GM10847 (cell line): ENCODE measurements at regions not wholly inside any gene's neighbourhood (a gene's known extent, or its start where the extent isn't known, plus 50 kb on each side); places are given as distances from the start of the nearest gene placed in this dataset.

Experiments
- POLR2A ChIP-seq: IDR thresholded peaks from 2 replicates; pipeline ENCODE4 v1.6.1; 2011; ENCODE audit not compliant: insufficient read length; ENCODE audit errors: extremely low read depth

DNA sequence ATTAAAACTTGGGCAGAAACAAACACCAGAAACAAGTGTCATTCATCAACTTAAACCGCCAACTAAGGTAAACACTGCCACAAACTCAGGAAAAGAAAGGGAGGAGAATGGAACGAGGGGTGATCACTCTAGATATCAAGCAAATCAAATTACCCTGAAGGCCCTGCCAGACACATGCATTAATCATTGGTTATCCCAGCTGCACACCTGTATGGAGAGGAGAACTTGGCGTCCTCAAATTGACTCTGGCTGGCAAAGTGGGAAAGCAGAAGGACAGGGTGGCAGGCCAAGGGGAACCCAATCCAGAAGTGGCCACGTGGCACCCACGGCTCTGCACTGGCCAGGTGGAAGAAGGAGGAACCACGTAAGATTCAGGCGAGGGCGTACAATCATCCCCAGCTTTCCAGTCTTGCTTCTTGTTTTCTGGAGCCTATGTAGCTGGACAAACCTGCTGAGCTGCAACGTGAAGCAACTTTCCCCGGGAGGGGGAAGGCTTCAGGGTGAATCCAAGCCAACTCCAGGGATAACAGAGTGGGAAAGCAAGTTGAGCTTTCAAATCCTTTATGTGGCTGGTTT is 156.2 kb upstream of the JARID2 start:
- no peak for TF ChIP-seq POLR2A

DNA sequence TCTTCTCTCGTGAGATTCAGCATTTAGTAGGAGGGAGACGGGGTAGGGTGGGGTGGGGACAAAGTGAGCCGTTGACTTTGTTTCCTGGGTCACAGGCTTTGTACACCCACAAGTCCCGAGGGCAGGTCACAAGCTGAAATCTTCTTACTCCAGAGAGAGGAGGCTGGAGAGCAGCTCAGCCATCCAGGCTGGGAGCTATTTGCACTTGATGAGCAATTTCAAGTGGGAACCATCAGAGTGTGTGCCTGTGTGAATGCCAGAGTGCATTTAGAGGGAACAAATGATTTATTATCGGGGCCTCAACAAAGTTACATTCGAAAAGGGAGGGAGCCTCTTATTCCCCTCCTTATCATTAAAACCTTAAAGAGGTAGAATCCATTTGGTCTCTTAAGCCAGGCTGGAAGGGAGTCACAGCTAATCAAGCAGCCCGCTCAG is 155.7 kb upstream of the JARID2 start:
- no peak for TF ChIP-seq POLR2A

DNA sequence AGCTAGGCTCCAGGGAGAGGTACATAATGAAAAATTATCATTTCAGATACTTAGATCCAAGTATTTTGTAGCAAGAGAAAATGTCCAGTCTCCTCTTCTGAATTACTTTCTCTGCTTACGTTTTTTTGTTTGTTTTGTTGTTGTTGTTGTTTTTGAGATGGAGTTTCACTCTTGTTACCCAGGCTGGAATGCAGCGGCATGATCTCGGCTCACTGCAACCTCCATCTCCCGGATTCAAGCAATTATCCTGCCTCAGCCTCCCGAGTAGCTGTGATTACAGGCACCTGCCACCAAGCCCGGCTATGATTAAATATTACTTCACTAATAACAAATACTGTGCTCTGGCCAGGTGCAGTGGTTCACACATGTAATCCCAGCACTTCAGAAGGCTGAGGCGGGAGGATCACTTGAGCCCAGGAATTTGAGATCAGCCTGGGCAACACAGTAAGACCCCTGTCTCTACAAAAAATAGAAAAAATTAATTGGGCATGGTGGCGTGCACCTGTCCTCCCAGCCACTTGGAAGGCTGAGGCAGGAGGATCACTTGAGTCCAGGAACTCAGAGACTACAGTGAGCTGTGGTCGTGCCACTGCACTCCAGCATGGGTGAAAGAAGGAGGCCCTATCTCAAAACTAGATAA is 155.0 kb upstream of the JARID2 start:
- no peak for TF ChIP-seq POLR2A

DNA sequence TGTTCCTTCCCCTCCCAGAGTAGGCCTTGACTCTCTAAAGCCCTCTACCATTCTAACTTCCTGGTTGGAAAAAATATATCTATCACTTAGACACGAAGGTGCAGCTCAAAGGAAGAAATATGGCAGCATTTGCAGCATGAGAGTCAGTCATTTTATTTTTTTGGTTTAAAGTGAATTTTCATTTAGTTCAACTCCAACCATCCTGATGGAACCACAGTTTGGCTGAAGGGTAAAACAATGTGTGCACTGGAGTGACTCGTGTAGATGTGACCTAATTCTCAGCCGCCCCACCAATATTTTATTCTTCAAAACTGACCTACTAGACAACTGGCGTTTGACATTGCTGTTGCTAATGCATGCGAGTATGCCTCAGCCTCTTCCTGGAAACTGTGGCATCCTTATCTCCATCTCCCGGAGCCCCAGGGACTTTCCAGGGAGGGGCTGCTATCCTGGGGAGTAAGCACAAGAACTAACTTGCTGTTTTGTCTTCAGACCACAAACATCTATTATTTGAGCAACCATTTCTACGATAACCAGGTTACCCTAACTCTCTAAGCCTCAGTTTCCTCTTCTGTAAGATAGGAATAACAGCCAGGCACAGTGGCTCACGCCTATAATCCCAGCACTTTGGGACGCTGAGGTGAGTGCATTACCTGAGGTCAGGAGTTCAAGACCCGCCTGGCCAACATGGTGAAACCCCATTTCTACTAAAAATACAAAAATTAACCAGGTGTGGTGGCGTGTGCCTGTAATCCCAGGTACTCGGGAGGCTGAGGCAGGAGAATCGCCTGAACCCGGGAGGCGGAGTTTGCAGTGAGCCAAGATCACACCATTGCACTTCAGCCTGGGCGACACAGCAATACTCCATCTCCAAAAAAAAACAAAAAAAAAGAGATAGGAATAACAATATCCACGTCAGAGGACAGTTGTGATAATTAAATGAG is 148.7 kb upstream of the JARID2 start:
- TF ChIP-seq POLR2A, result no peak

DNA sequence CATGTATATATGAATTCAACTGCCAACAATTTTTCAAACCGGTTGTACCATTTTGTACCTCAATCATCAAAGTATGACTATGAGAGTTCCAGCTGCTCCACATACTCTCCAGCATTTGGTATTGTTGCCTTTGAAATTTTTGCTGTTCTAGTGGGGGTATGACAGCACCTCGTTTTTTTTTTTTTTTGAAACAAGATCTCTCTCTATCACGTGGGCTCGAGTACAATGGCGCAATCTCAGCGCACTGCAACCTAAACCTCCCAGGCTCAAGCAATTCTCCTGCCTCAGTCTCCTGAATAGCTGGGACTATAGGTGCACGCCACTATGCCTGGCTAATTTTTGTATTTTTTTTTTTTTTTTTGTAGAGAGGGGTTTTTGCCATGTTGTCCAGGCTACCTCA is 144.7 kb upstream of the JARID2 start:
- no peak for TF ChIP-seq POLR2A

DNA sequence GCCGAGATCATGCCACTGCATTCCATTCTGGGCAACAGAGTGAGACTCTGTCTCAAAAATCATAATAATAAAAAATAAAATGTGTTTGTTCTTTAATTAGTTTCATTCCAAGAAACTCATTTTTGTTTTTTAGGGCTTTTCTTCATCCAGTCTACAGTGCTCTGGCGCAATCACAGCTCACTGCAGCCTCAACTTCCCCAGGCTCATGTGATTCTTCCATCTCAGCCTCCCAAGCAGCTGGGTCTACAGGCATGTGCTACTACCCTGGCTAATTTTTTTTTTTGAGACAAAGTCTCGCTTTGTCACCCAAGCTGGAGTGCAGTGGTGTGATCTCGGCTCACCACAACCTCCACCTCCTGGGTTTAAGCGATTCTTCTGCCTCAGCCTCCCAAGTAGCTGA is 143.6 kb upstream of the JARID2 start:
- TF ChIP-seq POLR2A, result no peak

DNA sequence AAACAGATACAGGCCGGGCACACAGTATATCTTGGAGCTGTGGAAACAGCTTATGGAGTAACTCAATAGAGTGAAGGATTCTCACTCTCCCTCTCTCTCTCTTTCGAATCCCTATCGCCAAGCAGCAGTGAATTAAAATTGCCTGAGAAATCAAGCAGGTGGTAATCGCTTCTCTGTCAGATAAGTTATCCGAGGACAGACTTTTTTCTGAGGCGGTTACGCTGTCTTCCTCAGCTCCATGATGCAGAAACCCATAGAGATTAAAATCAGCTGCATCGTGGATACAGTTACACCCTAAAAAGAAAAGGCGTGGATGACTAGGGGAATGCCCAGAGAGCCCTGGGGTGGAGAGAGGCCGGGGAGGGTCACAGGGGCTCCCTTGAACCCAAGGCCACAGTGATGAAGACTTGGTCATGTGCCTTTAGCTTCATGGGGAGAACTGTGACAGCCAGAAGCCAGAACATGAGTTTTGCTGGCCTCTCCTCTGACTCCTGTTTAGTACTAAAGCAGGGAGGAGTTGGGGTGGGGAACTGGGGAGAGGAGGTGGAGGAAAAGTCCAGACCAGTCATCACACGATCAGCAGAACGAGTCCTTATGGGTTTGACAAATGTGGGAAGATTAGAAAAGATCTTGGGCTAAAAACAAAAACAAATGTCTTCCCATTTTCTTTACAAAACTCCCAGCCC is 138.8 kb upstream of the JARID2 start:
- TF ChIP-seq POLR2A, result no peak

DNA sequence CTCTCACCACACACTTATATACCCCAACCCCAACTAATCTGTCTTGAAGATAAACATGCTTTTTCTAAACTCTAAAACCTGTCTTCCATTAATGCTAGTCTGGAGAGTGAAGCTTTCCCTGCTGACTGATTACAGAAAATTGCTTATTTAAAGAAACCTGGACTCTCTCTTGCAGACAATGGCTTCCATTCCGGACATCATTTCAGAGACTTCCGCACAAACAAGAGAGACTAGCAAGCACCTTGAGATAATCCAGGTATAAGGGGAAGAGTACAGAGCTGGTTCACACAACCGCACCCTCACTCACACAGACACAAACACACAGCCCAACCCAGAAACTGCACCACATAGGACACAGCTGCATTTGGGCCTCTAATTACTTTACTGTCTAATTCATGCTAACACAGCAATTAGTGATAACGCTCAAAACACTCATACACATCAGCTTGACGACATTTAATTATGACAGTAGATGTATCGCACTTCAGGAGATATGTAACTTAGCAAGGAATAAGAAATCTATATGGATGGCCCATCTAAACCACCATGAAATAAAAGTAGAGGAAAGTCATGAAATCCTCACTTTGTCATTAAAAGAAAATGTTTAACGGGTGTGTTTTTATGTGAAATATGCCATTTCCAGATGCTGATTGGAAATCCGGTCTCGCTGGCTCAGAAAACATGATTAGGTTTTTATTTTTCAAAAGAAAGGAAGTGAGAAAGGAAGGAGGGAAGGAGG is 138.1 kb upstream of the JARID2 start:
- no peak for TF ChIP-seq POLR2A

DNA sequence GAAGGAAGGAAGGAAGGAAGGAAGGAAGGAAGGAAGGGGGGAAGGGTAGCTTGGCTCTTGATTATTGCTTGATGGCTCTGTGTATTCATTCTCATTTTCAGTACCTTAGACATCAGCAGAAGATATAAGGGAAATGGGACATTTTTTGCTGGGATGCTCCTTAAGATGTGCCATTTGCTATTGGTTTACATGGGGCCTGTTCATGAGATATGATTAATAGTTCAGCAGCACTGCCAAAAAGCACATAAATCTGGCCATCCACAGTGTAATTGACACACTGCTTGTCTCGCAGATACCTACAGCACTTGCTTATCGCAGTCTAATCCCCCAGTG is 137.5 kb upstream of the JARID2 start:
- no peak for TF ChIP-seq POLR2A

DNA sequence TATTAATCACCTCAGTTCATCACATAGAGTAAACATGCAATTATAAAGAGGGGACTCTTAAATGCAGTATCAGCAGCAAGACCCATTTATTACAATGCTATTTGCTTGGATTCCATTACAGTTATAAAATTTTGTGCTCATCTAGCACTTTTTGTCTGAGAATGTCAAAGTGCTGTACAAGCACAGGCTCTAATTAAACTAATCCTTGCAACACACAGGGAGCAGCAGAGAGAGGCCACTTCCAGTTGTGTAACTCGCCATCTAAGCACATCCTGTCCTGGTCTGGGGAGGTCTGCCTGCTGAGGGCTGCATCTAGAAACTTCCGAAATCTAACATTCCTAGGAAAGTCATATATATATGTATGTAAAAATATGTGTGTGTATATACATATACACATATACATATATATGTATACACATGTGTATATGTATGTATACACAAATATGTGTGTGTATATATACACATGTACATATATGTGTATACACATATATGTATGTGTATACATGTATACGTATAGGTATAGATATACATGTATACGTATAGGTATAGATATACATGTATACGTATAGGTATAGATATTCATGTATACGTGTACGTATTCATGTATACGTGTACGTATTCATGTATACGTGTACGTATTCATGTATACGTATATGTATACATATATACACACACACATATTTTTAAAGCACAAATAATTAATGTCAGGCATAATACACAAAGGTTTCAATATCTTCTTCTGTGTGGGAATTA is 136.4 kb upstream of the JARID2 start:
- TF ChIP-seq POLR2A, result no peak

DNA sequence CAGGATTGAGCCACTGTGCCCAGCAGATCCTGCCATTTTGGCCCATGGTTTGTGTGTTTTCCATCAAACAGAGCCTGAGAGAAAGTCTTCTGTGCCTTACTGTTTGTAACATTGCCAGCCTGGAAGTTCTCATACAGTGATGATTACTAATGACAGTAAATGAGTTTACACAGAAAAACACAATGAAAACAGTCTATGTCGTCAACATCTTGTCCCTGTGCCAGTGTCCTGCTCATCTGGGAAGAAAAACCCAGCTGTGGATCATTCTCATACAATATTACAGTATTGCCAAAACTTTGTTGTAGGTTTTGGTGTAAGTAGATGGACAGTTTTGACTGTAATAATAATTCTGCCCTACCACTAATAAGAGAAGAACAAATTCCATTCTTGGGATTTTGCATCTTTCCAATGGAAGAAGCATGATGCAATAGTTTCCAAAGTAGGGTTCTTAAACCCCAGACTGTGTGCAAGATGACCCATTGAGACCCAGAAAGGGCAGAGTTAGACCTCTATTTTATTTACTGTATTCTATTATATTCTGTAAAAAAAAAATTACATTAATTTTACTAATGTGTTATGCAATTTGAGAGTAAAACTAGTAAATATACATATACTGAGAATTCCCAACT is 135.0 kb upstream of the JARID2 start:
- TF ChIP-seq POLR2A, result no peak

DNA sequence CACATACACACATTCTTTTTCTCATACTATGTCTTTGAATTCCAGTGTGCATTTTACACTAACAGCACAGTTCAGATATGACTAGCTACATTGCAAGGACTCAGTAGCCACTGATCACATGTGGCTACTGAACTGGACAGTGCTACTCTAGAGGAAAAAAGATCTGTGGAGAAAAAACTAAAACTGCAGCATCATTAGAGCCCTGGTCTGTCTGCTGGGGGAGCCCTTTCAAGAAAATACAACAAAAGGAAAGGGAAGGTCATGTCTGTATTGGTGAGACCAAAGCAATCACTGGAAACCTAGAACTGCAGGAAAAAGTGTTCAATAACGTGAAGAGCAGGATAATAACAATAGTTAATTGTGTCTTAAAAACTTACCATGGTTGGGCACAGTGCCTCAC is 132.3 kb upstream of the JARID2 start:
- no peak for TF ChIP-seq POLR2A

DNA sequence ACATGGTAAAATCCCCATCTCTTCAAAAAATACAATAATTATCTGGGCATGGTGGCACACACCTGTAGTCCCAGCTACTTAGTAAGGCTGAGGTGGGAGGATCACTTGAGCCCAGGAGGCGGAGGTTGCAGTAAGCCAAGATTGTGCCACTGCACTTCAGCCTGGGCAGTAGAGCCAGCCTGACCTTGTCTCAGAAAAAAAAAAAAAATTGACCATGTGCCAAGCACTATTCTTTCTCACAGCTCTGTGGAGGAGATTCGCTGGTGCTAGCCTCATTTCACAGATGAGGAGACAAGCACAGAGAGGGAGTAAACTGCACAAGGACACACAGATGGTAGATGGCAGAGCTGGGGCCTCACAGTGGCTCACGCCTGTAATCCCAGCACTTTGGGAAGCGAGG is 131.8 kb upstream of the JARID2 start:
- TF ChIP-seq POLR2A, result no peak

DNA sequence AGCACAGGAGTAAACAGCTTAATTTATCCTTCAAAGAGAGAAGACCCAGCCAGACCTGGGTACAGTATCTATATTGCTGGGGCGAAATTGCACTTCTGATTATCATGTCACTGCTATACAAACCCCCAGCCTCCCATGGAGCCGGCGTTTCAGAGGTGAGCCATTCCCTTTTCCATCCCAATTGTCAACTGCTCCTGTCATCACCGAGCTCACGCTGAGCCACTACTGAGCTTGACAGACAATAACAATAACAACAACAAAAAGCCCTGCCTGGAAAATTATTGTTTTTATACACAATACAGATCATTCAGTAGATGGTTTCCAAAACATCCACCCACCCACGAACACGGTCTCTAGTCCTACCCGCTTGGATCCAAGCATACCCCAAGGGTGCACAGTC is 129.0 kb upstream of the JARID2 start:
- TF ChIP-seq POLR2A, result no peak
